ENCODE measurements at regions not wholly inside any gene's neighbourhood (a gene's known extent, or its start where the extent isn't known, plus 50 kb on each side); places are given as distances from the start of the nearest gene placed in this dataset.

- TF ChIP-seq CTCF (conservative IDR thresholded peaks at IDR 0.05; ENCODE audit: low read length) = no peak
- TF ChIP-seq EZH2phosphoT487 (IDR thresholded peaks at IDR 0.05; ENCODE audit: borderline replicate concordance) = no peak
Observed at GRCh38 chr2:67616749-67617148, 219.6 kb downstream of the ETAA1 start.
